Gastroesophageal sphincter (tissue), 3 donors: ENCODE measurements at regions not wholly inside any gene's neighbourhood (a gene's known extent, or its start where the extent isn't known, plus 50 kb on each side); places are given as distances from the start of the nearest gene placed in this dataset.

Experiments used
- POLR2AphosphoS5 ChIP-seq: sonication (generic); formaldehyde crosslinking; IDR thresholded peaks from one replicate; pipeline ENCODE4 v1.6.1; 2017; ENCODE audit warnings: antibody characterized with exemption
- TF ChIP-seq, protein P1 (sequence below), 4 experiments: fragments of 200-600 bp in 2 of 4; fragments of 450-650 bp in 2 of 4; sonication (generic) in 1 of 4; IDR thresholded peaks; one replicate each; pipeline ENCODE4 v1.5.1; 2017 to 2019; ENCODE audit warnings: antibody characterized with exemption in 4 of 4, mild to moderate bottlenecking in 2 of 4, moderate library complexity in 2 of 4

DNA sequence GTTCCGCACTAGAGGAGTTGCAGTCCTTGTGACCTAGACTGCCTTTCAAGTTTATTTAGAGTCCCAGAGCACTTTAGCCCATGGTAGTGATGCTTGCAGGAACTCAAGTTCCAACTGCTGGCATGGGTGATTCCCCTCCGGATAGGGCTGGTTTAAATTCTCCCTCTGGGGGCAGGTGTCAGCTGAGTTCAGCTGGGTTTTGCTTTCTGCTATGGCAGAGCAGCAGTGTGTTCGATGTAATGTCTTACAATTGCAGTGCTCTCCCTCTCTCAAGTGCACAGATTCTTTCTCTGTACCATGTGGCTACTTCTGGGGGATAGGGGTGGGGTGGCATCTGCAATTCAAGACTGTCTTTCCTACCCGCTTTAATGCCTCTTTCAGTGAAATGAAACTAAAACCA is 164.8 kb upstream of the ZIC3 start:
- TF ChIP-seq POLR2AphosphoS5: no peak
- TF ChIP-seq, protein P1, sequence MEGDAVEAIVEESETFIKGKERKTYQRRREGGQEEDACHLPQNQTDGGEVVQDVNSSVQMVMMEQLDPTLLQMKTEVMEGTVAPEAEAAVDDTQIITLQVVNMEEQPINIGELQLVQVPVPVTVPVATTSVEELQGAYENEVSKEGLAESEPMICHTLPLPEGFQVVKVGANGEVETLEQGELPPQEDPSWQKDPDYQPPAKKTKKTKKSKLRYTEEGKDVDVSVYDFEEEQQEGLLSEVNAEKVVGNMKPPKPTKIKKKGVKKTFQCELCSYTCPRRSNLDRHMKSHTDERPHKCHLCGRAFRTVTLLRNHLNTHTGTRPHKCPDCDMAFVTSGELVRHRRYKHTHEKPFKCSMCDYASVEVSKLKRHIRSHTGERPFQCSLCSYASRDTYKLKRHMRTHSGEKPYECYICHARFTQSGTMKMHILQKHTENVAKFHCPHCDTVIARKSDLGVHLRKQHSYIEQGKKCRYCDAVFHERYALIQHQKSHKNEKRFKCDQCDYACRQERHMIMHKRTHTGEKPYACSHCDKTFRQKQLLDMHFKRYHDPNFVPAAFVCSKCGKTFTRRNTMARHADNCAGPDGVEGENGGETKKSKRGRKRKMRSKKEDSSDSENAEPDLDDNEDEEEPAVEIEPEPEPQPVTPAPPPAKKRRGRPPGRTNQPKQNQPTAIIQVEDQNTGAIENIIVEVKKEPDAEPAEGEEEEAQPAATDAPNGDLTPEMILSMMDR (IDR thresholded peaks at IDR 0.05): no peak
